K562 (cell line): ENCODE measurements at regions not wholly inside any gene's neighbourhood (a gene's known extent, or its start where the extent isn't known, plus 50 kb on each side); places are given as distances from the start of the nearest gene placed in this dataset.

ENCODE experiments used
- ATF3 ChIP-seq, 2 experiments: fragments of 450-650 bp in 1 of 2; sonication (generic) in 1 of 2; formaldehyde crosslinking in 1 of 2; IDR thresholded peaks in 1 of 2; conservative IDR thresholded peaks in 1 of 2; 2 replicates each; pipeline versions ENCODE4 v1.6.1 to v1.8.1; 2016 to 2023; ENCODE audit warnings: mild to moderate bottlenecking in 2 of 2, moderate library complexity in 2 of 2, inconsistent platforms in 1 of 2, missing genetic modification reagents in 1 of 2
- ATF7 ChIP-seq: fragments of 450-650 bp; IDR thresholded peaks from 2 replicates; pipeline ENCODE4 v1.7.1; 2014; ENCODE audit warnings: mild to moderate bottlenecking, moderate library complexity
- C11orf30 ChIP-seq: fragments of 450-650 bp; IDR thresholded peaks from 2 replicates; pipeline ENCODE4 v1.6.1; 2016; ENCODE audit warnings: low read depth, mild to moderate bottlenecking
- CHD1 ChIP-seq: fragments of 200-600 bp; sonication (generic); IDR thresholded peaks from one replicate; pipeline ENCODE4 v1.6.1; 2012; ENCODE audit warnings: mild to moderate bottlenecking, moderate library complexity, low read length, inconsistent platforms
- CHD4 ChIP-seq: fragments of 200-600 bp; sonication (generic); IDR thresholded peaks from 3 replicates; pipeline ENCODE4 v1.6.1; 2012; ENCODE audit warnings: low read depth, mild to moderate bottlenecking, mixed read lengths, low read length, inconsistent platforms; ENCODE audit not compliant: insufficient read depth, insufficient replicate concordance, poor library complexity, severe bottlenecking
- EP400 ChIP-seq: fragments of 450-650 bp; IDR thresholded peaks from 2 replicates; pipeline ENCODE4 v1.6.1; 2017; ENCODE audit warnings: antibody characterized with exemption, mild to moderate bottlenecking, moderate library complexity
- EWSR1 ChIP-seq: fragments of 450-650 bp; IDR thresholded peaks from 2 replicates; pipeline ENCODE4 v1.6.1; 2018; ENCODE audit warnings: borderline replicate concordance, mild to moderate bottlenecking, low read depth, moderate library complexity; ENCODE audit not compliant: partially characterized antibody
- FOS ChIP-seq: IDR thresholded peaks from 3 replicates; pipeline ENCODE4 v1.6.1; 2011; ENCODE audit not compliant: insufficient read length; ENCODE audit errors: extremely low read depth
- FOXK2 ChIP-seq, 2 experiments: fragments of 450-650 bp; IDR thresholded peaks in 1 of 2; conservative IDR thresholded peaks in 1 of 2; 2 replicates each; pipeline ENCODE4 v1.6.1; 2016; ENCODE audit warnings: low read depth in 2 of 2, mild to moderate bottlenecking in 1 of 2
- JUND ChIP-seq, 2 experiments: IDR thresholded peaks; 2 replicates in 1 of 2; 3 replicates in 1 of 2; pipeline ENCODE4 v1.6.1; 2011; ENCODE audit warnings: borderline replicate concordance in 2 of 2, low read depth in 2 of 2, low read length in 2 of 2, improper control_type of control experiment in 1 of 2, missing biosample characterization in 1 of 2, missing genetic modification characterization in 1 of 2, missing genetic modification reagents in 1 of 2
- L3MBTL2 ChIP-seq: fragments of 450-650 bp; IDR thresholded peaks from 2 replicates; pipeline ENCODE4 v1.6.1; 2016; ENCODE audit warnings: mild to moderate bottlenecking, moderate library complexity
- LEF1 ChIP-seq: fragments of 450-650 bp; IDR thresholded peaks from 2 replicates; pipeline ENCODE4 v1.6.1; 2016; ENCODE audit warnings: mild to moderate bottlenecking
- NCOR1 ChIP-seq: fragments of 450-650 bp; IDR thresholded peaks from 2 replicates; pipeline ENCODE4 v1.6.1; 2016; ENCODE audit warnings: mild to moderate bottlenecking, moderate library complexity
- NR2C2 ChIP-seq, 2 experiments: fragments of 200-800 bp in 1 of 2; sonication (Bioruptor generic) in 1 of 2; sonication (generic) in 1 of 2; formaldehyde crosslinking in 1 of 2; IDR thresholded peaks; 2 replicates each; pipeline versions ENCODE4 v1.6.1 to v1.8.0; 2016 to 2022; ENCODE audit warnings: mild to moderate bottlenecking in 1 of 2, missing compliant biosample characterization in 1 of 2, missing genetic modification characterization in 1 of 2, missing genetic modification reagents in 1 of 2
- POLR2H ChIP-seq: IDR thresholded peaks from 2 replicates; pipeline ENCODE4 v1.6.1; 2016; ENCODE audit warnings: missing genetic modification characterization, low read depth, mild to moderate bottlenecking, control low read depth, missing compliant biosample characterization, moderate library complexity
- SMAD1 ChIP-seq: fragments of 150-350 bp; IDR thresholded peaks from 2 replicates; pipeline ENCODE4 v1.6.1; 2014; ENCODE audit warnings: low read length, low read depth; ENCODE audit not compliant: partially characterized antibody
- TFE3 ChIP-seq: fragments of 450-650 bp; formaldehyde crosslinking; IDR thresholded peaks from 2 replicates; pipeline ENCODE4 v1.4.0; 2020; ENCODE audit warnings: mild to moderate bottlenecking, mixed read lengths
- TSC22D4 ChIP-seq: fragments of 450-650 bp; IDR thresholded peaks from 2 replicates; pipeline ENCODE4 v1.6.1; 2016; ENCODE audit warnings: missing genetic modification characterization, missing biosample characterization, control low read depth
- ZNF239 ChIP-seq: fragments of 250-450 bp; sonication (Bioruptor Pico); IDR thresholded peaks from 2 replicates; pipeline ENCODE4 v1.4.0; 2020; ENCODE audit warnings: mild to moderate bottlenecking
- ZNF766 ChIP-seq: fragments of 200-800 bp; sonication (Bioruptor generic); conservative IDR thresholded peaks from 2 replicates; pipeline ENCODE4 v1.6.1; 2016; ENCODE audit warnings: missing genetic modification characterization, missing compliant biosample characterization
- ZNF785 ChIP-seq: fragments of 250-450 bp; sonication (Bioruptor Pico); IDR thresholded peaks from 2 replicates; pipeline ENCODE4 v1.4.0; 2020; ENCODE audit warnings: mild to moderate bottlenecking
- TF ChIP-seq, protein P1 (sequence below): fragments of 200-400 bp; formaldehyde crosslinking; IDR thresholded peaks from 2 replicates; pipeline ENCODE4 v1.6.1; 2017; ENCODE audit warnings: mild to moderate bottlenecking, low read depth, low read length, moderate library complexity

DNA sequence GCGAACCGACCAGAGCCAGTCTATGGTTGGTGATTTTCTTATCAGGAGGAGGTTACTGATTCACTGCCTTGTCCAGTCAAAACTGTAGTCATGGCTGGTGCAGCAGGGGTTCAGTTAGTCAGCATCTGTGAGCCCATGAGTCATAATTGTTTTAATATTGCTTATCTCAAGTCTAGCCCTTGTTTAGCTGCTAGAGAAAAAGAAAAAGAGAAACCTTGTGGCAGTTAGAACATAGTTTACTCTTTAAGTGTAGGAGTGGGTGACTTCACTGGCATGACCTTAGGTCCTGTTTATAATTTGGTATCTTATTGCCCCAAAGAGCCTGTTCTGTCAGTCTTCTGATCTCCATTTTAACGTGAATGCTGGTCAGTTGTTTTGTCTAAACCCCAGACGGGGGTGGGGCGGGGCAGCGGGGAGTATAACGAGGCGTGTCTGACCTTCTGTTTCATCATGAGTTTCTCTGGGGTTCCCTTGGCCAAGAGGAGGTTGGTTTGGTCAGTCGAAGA, 76.9 kb upstream of the NFIL3 start (continued):
- no peak for TF ChIP-seq NR2C2 (CRISPR knock-in tag; IDR thresholded peaks at IDR 0.05)
- peak; percentile 77 for TF ChIP-seq NR2C2 (tag; IDR thresholded peaks at IDR 0.05)
- TF ChIP-seq FOXK2 (conservative IDR thresholded peaks at IDR 0.05 in 1 of 2, IDR thresholded peaks at IDR 0.05 in 1 of 2; ENCODE audit: low read depth in 2 of 2), result peak in 1 of 2 experiments; percentile 36; a peak in 1 of 4 replicates
- peak; percentile 97 for TF ChIP-seq ATF3 (IDR thresholded peaks at IDR 0.05)
- TF ChIP-seq ATF3 (CRISPR knock-in tag; conservative IDR thresholded peaks at IDR 0.05), result peak; percentile 79; the same call in 1 of the 2 replicates
- no peak for TF ChIP-seq ZNF785 (CRISPR knock-in tag)
- TF ChIP-seq ATF7, result peak; percentile 78
- TF ChIP-seq C11orf30, result peak; percentile 37; the same call in 1 of the 2 replicates
- peak; percentile 39 for TF ChIP-seq FOS
- TF ChIP-seq TFE3 (CRISPR knock-in tag), result no peak
- no peak for TF ChIP-seq CHD4
- TF ChIP-seq LEF1, result peak; percentile 86; the same call in 1 of the 2 replicates
- TF ChIP-seq TSC22D4 (tag), result no peak
- no peak for TF ChIP-seq CHD1
- peak; percentile 48; the same call in 1 of the 2 replicates for TF ChIP-seq L3MBTL2
- TF ChIP-seq EP400, result 0 out of 2 replicates have a peak, but pooled peaks have one; percentile 25
- peak; percentile 60; the same call in 1 of the 2 replicates for TF ChIP-seq ZNF766
- TF ChIP-seq JUND (IDR thresholded peaks at IDR 0.05; ENCODE audit: borderline replicate concordance, low read depth, low read length), result peak; percentile 95
- TF ChIP-seq JUND (tag; IDR thresholded peaks at IDR 0.05; ENCODE audit: borderline replicate concordance, low read depth, low read length), result peak; percentile 98
- TF ChIP-seq EWSR1, result no peak
- TF ChIP-seq NCOR1, result peak; percentile 81
- no peak for TF ChIP-seq SMAD1
- TF ChIP-seq POLR2H, result 0 out of 2 replicates have a peak, but pooled peaks have one; percentile 21
- no peak for TF ChIP-seq ZNF239 (CRISPR knock-in tag)
- TF ChIP-seq, protein P1, sequence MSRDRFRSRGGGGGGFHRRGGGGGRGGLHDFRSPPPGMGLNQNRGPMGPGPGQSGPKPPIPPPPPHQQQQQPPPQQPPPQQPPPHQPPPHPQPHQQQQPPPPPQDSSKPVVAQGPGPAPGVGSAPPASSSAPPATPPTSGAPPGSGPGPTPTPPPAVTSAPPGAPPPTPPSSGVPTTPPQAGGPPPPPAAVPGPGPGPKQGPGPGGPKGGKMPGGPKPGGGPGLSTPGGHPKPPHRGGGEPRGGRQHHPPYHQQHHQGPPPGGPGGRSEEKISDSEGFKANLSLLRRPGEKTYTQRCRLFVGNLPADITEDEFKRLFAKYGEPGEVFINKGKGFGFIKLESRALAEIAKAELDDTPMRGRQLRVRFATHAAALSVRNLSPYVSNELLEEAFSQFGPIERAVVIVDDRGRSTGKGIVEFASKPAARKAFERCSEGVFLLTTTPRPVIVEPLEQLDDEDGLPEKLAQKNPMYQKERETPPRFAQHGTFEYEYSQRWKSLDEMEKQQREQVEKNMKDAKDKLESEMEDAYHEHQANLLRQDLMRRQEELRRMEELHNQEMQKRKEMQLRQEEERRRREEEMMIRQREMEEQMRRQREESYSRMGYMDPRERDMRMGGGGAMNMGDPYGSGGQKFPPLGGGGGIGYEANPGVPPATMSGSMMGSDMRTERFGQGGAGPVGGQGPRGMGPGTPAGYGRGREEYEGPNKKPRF, result no peak
